GM12872 (cell line): ENCODE measurements at regions not wholly inside any gene's neighbourhood (a gene's known extent, or its start where the extent isn't known, plus 50 kb on each side); places are given as distances from the start of the nearest gene placed in this dataset.

Source experiments
- TF ChIP-seq, protein P1 (sequence below): IDR thresholded peaks from 3 replicates; pipeline ENCODE4 v1.5.1; 2011; ENCODE audit warnings: low read depth, mild to moderate bottlenecking, low read length, moderate library complexity; ENCODE audit not compliant: insufficient read depth

DNA sequence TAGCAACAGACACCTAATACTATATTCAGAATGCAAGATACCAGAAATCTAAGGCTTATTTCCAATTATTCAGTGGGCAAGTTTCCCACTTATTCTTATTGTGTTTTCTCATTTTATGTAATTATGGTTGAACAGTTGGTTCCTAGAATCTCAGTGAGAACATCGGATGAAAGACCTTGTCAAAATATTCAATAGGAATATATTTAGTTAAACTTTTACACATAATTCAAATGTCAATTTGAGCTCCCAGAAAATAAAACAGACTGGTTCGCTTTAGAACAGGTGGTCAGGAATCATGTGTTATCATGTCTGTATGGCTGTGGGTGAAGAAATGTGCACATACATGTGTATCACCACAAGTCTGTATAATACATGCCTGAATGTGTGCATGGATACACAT lies 447.8 kb downstream of the MED10 start:
- TF ChIP-seq, protein P1, sequence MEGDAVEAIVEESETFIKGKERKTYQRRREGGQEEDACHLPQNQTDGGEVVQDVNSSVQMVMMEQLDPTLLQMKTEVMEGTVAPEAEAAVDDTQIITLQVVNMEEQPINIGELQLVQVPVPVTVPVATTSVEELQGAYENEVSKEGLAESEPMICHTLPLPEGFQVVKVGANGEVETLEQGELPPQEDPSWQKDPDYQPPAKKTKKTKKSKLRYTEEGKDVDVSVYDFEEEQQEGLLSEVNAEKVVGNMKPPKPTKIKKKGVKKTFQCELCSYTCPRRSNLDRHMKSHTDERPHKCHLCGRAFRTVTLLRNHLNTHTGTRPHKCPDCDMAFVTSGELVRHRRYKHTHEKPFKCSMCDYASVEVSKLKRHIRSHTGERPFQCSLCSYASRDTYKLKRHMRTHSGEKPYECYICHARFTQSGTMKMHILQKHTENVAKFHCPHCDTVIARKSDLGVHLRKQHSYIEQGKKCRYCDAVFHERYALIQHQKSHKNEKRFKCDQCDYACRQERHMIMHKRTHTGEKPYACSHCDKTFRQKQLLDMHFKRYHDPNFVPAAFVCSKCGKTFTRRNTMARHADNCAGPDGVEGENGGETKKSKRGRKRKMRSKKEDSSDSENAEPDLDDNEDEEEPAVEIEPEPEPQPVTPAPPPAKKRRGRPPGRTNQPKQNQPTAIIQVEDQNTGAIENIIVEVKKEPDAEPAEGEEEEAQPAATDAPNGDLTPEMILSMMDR: no peak

DNA sequence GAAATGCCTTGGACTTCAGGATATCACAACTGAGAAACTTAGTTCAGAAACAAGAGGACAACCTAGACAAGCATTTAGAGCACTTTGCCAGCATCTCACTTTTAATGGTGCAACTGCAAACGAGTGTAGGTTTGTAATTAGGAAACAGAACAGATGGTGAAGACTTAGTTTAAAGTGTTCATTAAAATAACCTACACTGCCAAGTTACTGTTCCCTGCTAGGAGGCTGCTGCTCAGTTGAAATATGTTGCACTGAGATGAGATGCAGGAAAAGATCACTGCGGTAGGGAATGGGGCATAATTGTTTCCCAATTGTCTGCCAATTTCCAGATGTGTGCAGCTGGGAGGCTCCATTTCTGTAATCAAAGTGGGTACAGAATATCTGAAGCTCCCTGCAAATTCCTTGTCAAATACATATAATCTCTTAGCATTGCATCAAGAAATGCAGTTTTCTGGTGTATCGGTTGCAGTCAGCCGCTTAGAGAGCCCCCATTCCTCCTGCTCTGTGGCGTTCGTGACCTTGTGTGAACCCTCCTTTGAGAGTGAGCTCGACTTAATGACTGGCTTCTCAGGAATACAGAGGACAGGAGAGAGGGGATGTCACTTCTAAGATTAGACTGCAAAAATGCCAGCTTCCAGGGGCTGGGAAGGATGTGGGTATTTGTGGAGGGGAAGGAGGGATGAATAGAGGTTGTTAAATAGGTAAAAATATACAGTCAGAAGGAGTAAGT lies 448.9 kb downstream of the MED10 start:
- TF ChIP-seq, protein P1: no peak

DNA sequence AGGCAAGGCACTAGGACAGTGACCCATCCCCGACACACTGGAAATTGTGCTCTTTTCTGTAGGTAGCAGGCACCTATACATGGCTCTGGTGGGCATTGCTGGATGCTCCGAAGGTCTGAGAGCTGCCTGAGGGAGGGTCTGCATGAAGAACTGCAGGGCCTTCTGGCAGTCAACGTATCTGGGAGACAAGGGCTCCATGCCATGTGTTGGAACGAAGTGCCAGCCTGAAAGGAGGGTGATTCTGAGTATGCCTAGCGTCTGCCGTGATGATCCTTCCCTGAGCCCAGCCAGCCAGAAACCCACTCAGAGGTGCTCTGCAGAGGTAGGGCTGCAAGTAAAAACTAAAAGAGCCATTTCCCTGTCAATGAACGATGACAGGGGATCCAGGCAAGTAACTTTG lies 453.2 kb downstream of the MED10 start:
- TF ChIP-seq, protein P1: no peak

DNA sequence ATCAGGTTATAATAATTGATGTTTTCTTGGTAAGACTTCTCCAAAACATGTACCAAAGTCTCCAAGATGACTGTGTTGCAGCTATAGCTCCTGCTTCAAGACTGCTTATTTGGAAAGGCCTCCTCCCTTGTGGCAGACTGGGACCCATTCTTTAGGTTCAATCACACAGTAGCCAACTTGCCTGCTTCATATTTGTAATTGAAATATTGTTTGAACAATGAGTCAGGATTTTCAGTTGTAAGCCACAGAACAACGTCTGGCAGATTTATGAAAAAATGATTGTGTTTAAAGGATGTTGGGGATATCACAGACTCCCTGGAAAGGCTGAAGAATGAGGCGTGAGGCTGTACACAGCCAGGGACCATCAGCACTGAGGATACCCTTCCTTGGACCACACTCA lies 458.9 kb downstream of the MED10 start:
- TF ChIP-seq, protein P1: no peak

DNA sequence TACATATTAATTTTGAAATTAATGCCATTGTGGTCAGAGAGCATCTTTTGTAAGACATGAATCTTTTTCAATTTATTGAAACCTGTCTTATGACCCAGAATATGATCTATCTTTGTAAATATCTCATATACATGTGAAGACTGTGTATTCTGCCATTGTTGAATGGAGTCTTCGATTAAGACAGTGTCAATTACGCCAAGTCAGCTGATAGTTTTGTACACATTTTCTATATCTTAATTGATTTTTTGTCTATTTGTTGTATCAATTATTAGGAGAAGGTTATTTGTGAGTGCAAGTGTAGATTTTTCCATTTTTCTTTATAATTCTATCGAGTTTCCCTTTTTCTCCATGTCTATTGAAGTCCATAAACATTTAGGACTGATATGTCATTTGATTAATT lies 471.6 kb downstream of the MED10 start:
- TF ChIP-seq, protein P1: no peak

DNA sequence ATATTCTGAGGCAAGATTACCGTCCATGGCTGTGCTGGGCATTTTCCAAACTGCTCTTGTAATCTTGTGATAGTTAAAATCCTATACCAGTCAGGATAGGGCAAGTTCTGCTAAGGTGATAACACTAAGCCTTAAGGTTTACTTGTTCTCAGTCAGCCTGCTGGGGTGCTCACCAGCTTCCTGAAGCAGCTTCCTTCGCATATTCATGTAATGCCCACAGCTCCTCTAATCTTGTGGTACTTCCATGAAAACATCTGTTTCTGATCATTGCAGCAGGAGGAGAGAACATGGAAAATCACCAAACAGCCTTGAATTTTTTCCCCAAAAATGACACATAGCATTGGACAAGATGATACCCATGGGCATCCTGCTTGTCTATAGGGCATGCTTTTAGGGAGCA lies 473.2 kb downstream of the MED10 start:
- TF ChIP-seq, protein P1: no peak

DNA sequence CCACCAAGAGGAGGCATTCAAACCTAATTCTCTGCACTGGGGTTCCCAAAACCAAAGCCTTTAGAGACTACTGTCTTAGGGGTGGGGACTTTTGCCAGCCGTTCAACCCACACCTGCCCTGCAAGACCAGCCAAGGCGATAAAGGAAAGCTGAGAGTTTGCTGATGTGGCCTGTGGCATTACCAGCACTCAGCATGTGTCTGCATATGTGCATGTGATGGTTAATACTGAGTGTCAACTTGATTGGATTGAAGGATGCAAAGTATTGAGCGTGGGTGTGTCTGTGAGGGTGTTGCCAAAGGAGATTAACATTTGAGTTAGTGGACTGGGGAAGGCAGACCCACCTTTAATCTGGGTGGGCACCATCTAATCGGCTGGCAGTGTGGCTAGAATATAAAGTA lies 474.2 kb downstream of the MED10 start:
- TF ChIP-seq, protein P1: no peak
